H1 (cell line): ENCODE measurements at regions not wholly inside any gene's neighbourhood (a gene's known extent, or its start where the extent isn't known, plus 50 kb on each side); places are given as distances from the start of the nearest gene placed in this dataset.
A peak's percentile ranks its signal among the peaks of the same experiment; 100 is the strongest.

ENCODE experiments used
- CTCF ChIA-PET: fragments of 300-600 bp; sonication (Branson Sonifier 250); formaldehyde crosslinking; loops from one replicate; lab custom pipeline; 2021; ENCODE audit not compliant: partially characterized antibody; lab: Charles Lee
- POLR2A ChIA-PET: fragments of 300-600 bp; sonication (Branson Sonifier 250); formaldehyde crosslinking; loops from one replicate; lab custom pipeline; 2021; ENCODE audit warnings: inconsistent platforms; ENCODE audit not compliant: partially characterized antibody; lab: Charles Lee
- DNase-seq, 2 experiments: peaks; one replicate each; pipeline versions ENCODE4 v3.0.0 to v3.0.0-alpha.2; 2010 to 2022; ENCODE audit warnings: low spot score in 2 of 2, low read depth in 1 of 2, mixed read lengths in 1 of 2
- FAIRE-seq: peaks from 2 replicates; lab custom pipeline; 2011; peaks lifted over from hg19 to GRCh38; lab: Jason Lieb, UNC
- H2AFZ ChIP-seq: 2 replicates; pipeline ENCODE4 v1.8.1; 2012; ENCODE audit warnings: low read length, inconsistent platforms
- H2AK5ac ChIP-seq: 2 replicates; pipeline ENCODE4 v1.6.1; 2013; ENCODE audit warnings: low read depth, low read length
- H2BK120ac ChIP-seq: replicated peaks from 2 replicates; pipeline ENCODE3; 2013; ENCODE audit warnings: low read depth, low read length, inconsistent platforms
- H2BK12ac ChIP-seq: 2 replicates; pipeline ENCODE4 v1.6.1; 2013; ENCODE audit warnings: low read depth, low read length
- H2BK15ac ChIP-seq: 2 replicates; pipeline ENCODE4 v1.6.1; 2013; ENCODE audit warnings: low read length
- H2BK20ac ChIP-seq: 2 replicates; pipeline ENCODE4 v1.6.1; 2013; ENCODE audit warnings: low read length
- H2BK5ac ChIP-seq: 2 replicates; pipeline ENCODE4 v1.6.1; 2013; ENCODE audit warnings: low read depth, low read length
- H3K14ac ChIP-seq: 2 replicates; pipeline ENCODE4 v1.6.1; 2013; ENCODE audit warnings: inconsistent platforms; ENCODE audit not compliant: insufficient read length
- H3K18ac ChIP-seq: 2 replicates; pipeline ENCODE4 v1.6.1; 2013; ENCODE audit warnings: low read length; ENCODE audit errors: extremely low read depth
- H3K23ac ChIP-seq: 2 replicates; pipeline ENCODE4 v1.6.1; 2013; ENCODE audit warnings: inconsistent platforms; ENCODE audit not compliant: insufficient read length
- H3K23me2 ChIP-seq: 2 replicates; pipeline ENCODE4 v1.6.1; 2013; ENCODE audit warnings: low read depth, low read length
- H3K27ac ChIP-seq: 2 replicates; pipeline ENCODE4 v1.6.1; 2011; ENCODE audit warnings: low read depth, low read length, inconsistent platforms
- H3K27me3 ChIP-seq, 4 experiments: replicated peaks in 1 of 4; 1 replicate in 1 of 4; 2 replicates in 3 of 4; pipeline versions ENCODE4 v1.6.1 to v1.8.1; 2011 to 2013; ENCODE audit warnings: low read length in 3 of 4, mild to moderate bottlenecking in 3 of 4, inconsistent platforms in 2 of 4, mixed read lengths in 2 of 4, moderate library complexity in 1 of 4; ENCODE audit not compliant: control insufficient read depth in 3 of 4, insufficient read depth in 3 of 4; ENCODE audit errors: extremely low read depth in 1 of 4
- H3K36me3 ChIP-seq, 4 experiments: 2 replicates each; pipeline versions ENCODE4 v1.6.1 to v1.8.1; 2011 to 2013; ENCODE audit warnings: mild to moderate bottlenecking in 4 of 4, low read length in 3 of 4, moderate library complexity in 2 of 4, control low read depth in 1 of 4, inconsistent platforms in 1 of 4; ENCODE audit not compliant: insufficient read depth in 4 of 4, control insufficient read depth in 2 of 4
- H3K4ac ChIP-seq: replicated peaks from 2 replicates; pipeline ENCODE3; 2013; ENCODE audit warnings: low read length, low read depth, mixed read lengths, inconsistent platforms; ENCODE audit not compliant: insufficient read length
- H3K4me1 ChIP-seq, 4 experiments: replicated peaks in 1 of 4; 1 replicate in 1 of 4; 2 replicates in 3 of 4; pipeline versions ENCODE4 v1.6.1 to v1.8.1; 2011 to 2013; ENCODE audit warnings: low read length in 3 of 4, inconsistent platforms in 2 of 4, mixed read lengths in 1 of 4; ENCODE audit not compliant: insufficient read depth in 4 of 4, control insufficient read depth in 3 of 4
- H3K4me2 ChIP-seq, 2 experiments: 2 replicates each; pipeline versions ENCODE4 v1.6.1 to v1.8.1; 2011 to 2013; ENCODE audit warnings: low read depth in 2 of 2, low read length in 2 of 2, control low read depth in 1 of 2, inconsistent platforms in 1 of 2, mild to moderate bottlenecking in 1 of 2; ENCODE audit not compliant: insufficient read depth in 1 of 2
- H3K4me3 ChIP-seq, 4 experiments: fragments of 200-600, 300-600 bp in 1 of 4; sonication (generic), shearing (Covaris generic), sonication (Bioruptor Twin) in 1 of 4; 2 replicates each; pipeline versions ENCODE4 v1.5.1 to v1.8.1; 2011 to 2016; ENCODE audit warnings: low read length in 4 of 4, low read depth in 3 of 4, control low read depth in 2 of 4, inconsistent platforms in 2 of 4, mild to moderate bottlenecking in 2 of 4, mixed read lengths in 1 of 4, moderate library complexity in 1 of 4; ENCODE audit not compliant: insufficient read depth in 2 of 4; ENCODE audit errors: extremely low read depth in 1 of 4
- H3K56ac ChIP-seq: replicated peaks from 2 replicates; pipeline ENCODE3; 2013; ENCODE audit warnings: low read depth, mild to moderate bottlenecking, mixed read lengths, low read length, inconsistent platforms; ENCODE audit not compliant: insufficient read length
- H3K79me1 ChIP-seq: 2 replicates; pipeline ENCODE4 v1.6.1; 2013; ENCODE audit warnings: low read depth, low read length, control low read depth
- H3K79me2 ChIP-seq, 2 experiments: 2 replicates each; pipeline versions ENCODE4 v1.6.1 to v1.8.1; 2012 to 2013; ENCODE audit warnings: low read length in 2 of 2, mild to moderate bottlenecking in 2 of 2, inconsistent platforms in 1 of 2; ENCODE audit not compliant: insufficient read depth in 2 of 2, control insufficient read depth in 1 of 2
- H3K9ac ChIP-seq, 4 experiments: replicated peaks in 1 of 4; 1 replicate in 1 of 4; 2 replicates in 3 of 4; pipeline versions ENCODE4 v1.6.1 to v1.8.1; 2011 to 2013; ENCODE audit warnings: low read depth in 3 of 4, low read length in 3 of 4, control low read depth in 2 of 4, mild to moderate bottlenecking in 2 of 4, moderate library complexity in 2 of 4, inconsistent platforms in 1 of 4; ENCODE audit errors: extremely low read depth in 1 of 4
- H3K9me3 ChIP-seq, 2 experiments: 2 replicates each; pipeline versions ENCODE4 v1.6.1 to v1.8.1; 2012 to 2013; ENCODE audit warnings: mild to moderate bottlenecking in 2 of 2, moderate library complexity in 2 of 2, control low read depth in 1 of 2, inconsistent platforms in 1 of 2, low read depth in 1 of 2, low read length in 1 of 2, mixed read lengths in 1 of 2; ENCODE audit not compliant: insufficient read depth in 2 of 2
- H4K20me1 ChIP-seq, 2 experiments: replicated peaks in 1 of 2; 2 replicates each; pipeline versions ENCODE3 to v1.8.1; 2011 to 2013; ENCODE audit warnings: inconsistent platforms in 2 of 2, low read length in 2 of 2, mild to moderate bottlenecking in 1 of 2; ENCODE audit not compliant: insufficient read depth in 2 of 2, control insufficient read depth in 1 of 2
- H4K5ac ChIP-seq: 2 replicates; pipeline ENCODE4 v1.6.1; 2013; ENCODE audit warnings: low read length, low read depth, mixed read lengths, inconsistent platforms; ENCODE audit not compliant: insufficient read length
- H4K8ac ChIP-seq: 2 replicates; pipeline ENCODE4 v1.8.0; 2013; ENCODE audit warnings: mild to moderate bottlenecking, moderate library complexity, low read length, inconsistent platforms; ENCODE audit not compliant: insufficient read depth; ENCODE audit errors: extremely low read depth
- H4K91ac ChIP-seq: replicated peaks from 2 replicates; pipeline ENCODE3; 2013; ENCODE audit warnings: low read length, mixed read lengths, inconsistent platforms; ENCODE audit not compliant: insufficient read length
- BRCA1 ChIP-seq: IDR thresholded peaks from 2 replicates; pipeline ENCODE4 v1.6.1; 2012; ENCODE audit warnings: low read depth, low read length, improper control_type of control experiment
- CEBPB ChIP-seq: IDR thresholded peaks from 2 replicates; pipeline ENCODE4 v1.6.1; 2012; ENCODE audit warnings: low read depth, low read length
- CTBP2 ChIP-seq: IDR thresholded peaks from 2 replicates; pipeline ENCODE4 v1.7.0; 2011; ENCODE audit warnings: borderline replicate concordance, mild to moderate bottlenecking, moderate library complexity, mixed read lengths, low read length; ENCODE audit not compliant: insufficient read depth, insufficient read length
- HDAC2 ChIP-seq, 2 experiments: fragments of 300-600 bp in 1 of 2; sonication (generic) in 1 of 2; IDR thresholded peaks; 2 replicates each; pipeline ENCODE4 v1.6.1; 2011 to 2012; ENCODE audit warnings: low read depth in 2 of 2, low read length in 2 of 2, mild to moderate bottlenecking in 2 of 2, moderate library complexity in 2 of 2, borderline replicate concordance in 1 of 2, inconsistent platforms in 1 of 2
- HDAC6 ChIP-seq: IDR thresholded peaks from one replicate; pipeline ENCODE4 v1.7.1; 2012; ENCODE audit warnings: low read depth, mild to moderate bottlenecking, inconsistent platforms, low read length, moderate library complexity
- JUN ChIP-seq: IDR thresholded peaks from 2 replicates; pipeline ENCODE4 v1.6.1; 2011; ENCODE audit warnings: low read depth, mild to moderate bottlenecking, improper control_type of control experiment, low read length
- JUND ChIP-seq: IDR thresholded peaks from 2 replicates; pipeline ENCODE4 v1.6.1; 2011; ENCODE audit warnings: mild to moderate bottlenecking, improper control_type of control experiment, low read length
- KDM1A ChIP-seq: fragments of 200-600, 300-600 bp; sonication (generic); IDR thresholded peaks from 2 replicates; pipeline ENCODE4 v1.7.1; 2016; ENCODE audit warnings: mild to moderate bottlenecking, low read length, borderline replicate concordance
- NANOG ChIP-seq: IDR thresholded peaks from 2 replicates; pipeline ENCODE4 v1.6.1; 2011; ENCODE audit warnings: low read length, low read depth, mild to moderate bottlenecking, inconsistent platforms; ENCODE audit not compliant: insufficient read depth, poor library complexity, severe bottlenecking
- POLR2AphosphoS5 ChIP-seq: IDR thresholded peaks from 2 replicates; pipeline ENCODE4 v1.6.1; 2011; ENCODE audit warnings: low read depth, low read length
- POU5F1 ChIP-seq: IDR thresholded peaks from 2 replicates; pipeline ENCODE4 v1.6.1; 2011; ENCODE audit warnings: low read depth, mild to moderate bottlenecking, low read length, moderate library complexity
- RAD21 ChIP-seq, 2 experiments: IDR thresholded peaks in 1 of 2; conservative IDR thresholded peaks in 1 of 2; 2 replicates each; pipeline ENCODE4 v1.6.1; 2011; ENCODE audit warnings: low read depth in 2 of 2, low read length in 2 of 2, improper control_type of control experiment in 1 of 2, inconsistent platforms in 1 of 2, mild to moderate bottlenecking in 1 of 2, moderate library complexity in 1 of 2
- SP4 ChIP-seq: IDR thresholded peaks from 2 replicates; pipeline ENCODE4 v1.6.1; 2012; ENCODE audit warnings: low read length, inconsistent platforms
- SRF ChIP-seq: IDR thresholded peaks from 2 replicates; pipeline ENCODE4 v1.6.1; 2011; ENCODE audit warnings: mild to moderate bottlenecking, low read depth, low read length, moderate library complexity
- WGBS, 2 experiments: shearing (Covaris generic) in 1 of 2; methylation state at CpG; one replicate each; pipeline versions ENCODE4 v1.1.6 to v1.1.7; 2013 to 2015; ENCODE audit warnings: low lambda C conversion rate in 2 of 2, mixed read lengths in 2 of 2, inconsistent platforms in 1 of 2, low coverage in 1 of 2, missing lambda C conversion rate in 1 of 2; ENCODE audit not compliant: insufficient replicate concordance in 2 of 2, insufficient coverage in 1 of 2, insufficient read length in 1 of 2; ENCODE audit errors: extremely low coverage in 1 of 2, missing lambda C conversion rate in 1 of 2; 5-methylcytosine and 5-hydroxymethylcytosine counted together

DNA sequence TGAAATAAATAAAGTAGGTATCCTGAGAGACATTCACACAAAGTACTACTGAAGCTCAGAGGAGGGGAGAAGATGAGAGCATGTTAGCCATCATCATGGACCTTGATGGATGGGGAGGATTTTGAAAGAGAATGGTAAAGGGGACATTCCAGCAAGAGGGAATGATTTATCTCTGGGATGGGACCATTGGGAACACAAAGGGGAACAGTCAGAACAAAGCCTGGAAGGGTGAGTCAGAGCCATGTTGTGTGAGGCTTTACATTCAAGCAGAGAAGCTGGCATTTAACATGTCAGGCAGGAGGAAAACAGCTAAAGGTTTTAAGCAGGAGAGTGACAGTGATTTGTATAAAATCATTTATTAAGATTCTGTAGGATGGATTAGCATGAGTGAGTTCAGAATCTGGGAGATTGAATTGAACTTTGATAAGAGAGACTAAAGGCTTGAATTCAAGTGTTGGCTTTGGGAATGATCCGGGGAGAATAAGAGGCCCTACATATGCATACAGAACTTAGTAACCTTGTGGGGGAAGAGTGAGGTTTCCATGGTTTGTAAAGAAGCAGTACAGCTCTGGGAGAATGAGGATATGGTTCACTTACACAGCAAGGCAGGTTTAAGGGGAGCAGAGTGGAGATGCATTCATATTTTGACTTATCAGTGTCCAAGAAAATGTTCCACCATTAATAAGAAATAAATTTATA is 174.4 kb downstream of the SYT10 start:
- Histone ChIP-seq H3K79me1 (no peaks in the 10 kb centered on the region), H3K23me2 (no peaks in the 10 kb centered on the region), H2BK120ac (no peak overlapping the region), H2BK15ac (no peak overlapping the region), H4K20me1 (no peaks in the 10 kb centered on the region), H3K56ac (no peak overlapping the region), H2BK20ac (no peak overlapping the region), H3K27me3 (no peaks in the 10 kb centered on the region), H3K14ac (no peak overlapping the region), H3K4me2 (no peak overlapping the region), H3K4me3 (no peak overlapping the region), H3K9me3 (no peaks in the 10 kb centered on the region), H3K79me2 (no peaks in the 10 kb centered on the region), H3K36me3 (no peaks in the 10 kb centered on the region), H3K4me1 (no peaks in the 10 kb centered on the region), H2BK12ac (no peak overlapping the region), H3K23ac (no peak overlapping the region), H2BK5ac (no peak overlapping the region), H3K27ac (no peak overlapping the region), H2AK5ac (no peak overlapping the region), H4K5ac (no peak overlapping the region), H4K8ac (no peak overlapping the region), H4K91ac (no peak overlapping the region), H3K18ac (no peak overlapping the region), H2AFZ (no peak overlapping the region), H3K9ac (no peak overlapping the region), H3K4ac (no peak overlapping the region)
- ChIA-PET POLR2A (no interaction called here), CTCF (no interaction called here)
- DNase-seq (peak in 1 of 2 experiments; percentile 7), FAIRE-seq (no peak)
- 87% methylated on average over 1 of the region's 1 CpG; no CpG with 5 or more reads in 1 of the 2 experiments for WGBS, 2 experiments
- TF ChIP-seq POU5F1 (no peak), BRCA1 (no peak), SP4 (no peak), SRF (no peak), NANOG (no peak), KDM1A (no peak), CEBPB (no peak), POLR2AphosphoS5 (no peak), HDAC2 (IDR thresholded peaks at IDR 0.05; ENCODE audit: borderline replicate concordance in 1 of 2, low read depth in 2 of 2, low read length in 2 of 2) (no peak), CTBP2 (no peak), JUN (no peak), RAD21 (IDR thresholded peaks at IDR 0.05 in 1 of 2, conservative IDR thresholded peaks at IDR 0.05 in 1 of 2; ENCODE audit: low read depth in 2 of 2, low read length in 2 of 2) (no peak), JUND (no peak), HDAC6 (no peak)
